ENCODE measurements at regions not wholly inside any gene's neighbourhood (a gene's known extent, or its start where the extent isn't known, plus 50 kb on each side); places are given as distances from the start of the nearest gene placed in this dataset.
A peak's percentile ranks its signal among the peaks of the same experiment; 100 is the strongest.
"Not testable (repeated sequence)": the region's sequence is repeated elsewhere in the genome, so short reads cannot be mapped to it uniquely, and the experiment has no call there.

- not testable (repeated sequence) for DNase-seq
Measured at GRCh38 chr5:40108764-40109390, 570.8 kb upstream of the PTGER4 start.

- not testable (repeated sequence) for DNase-seq
Measured at GRCh38 chr5:40107786-40108185, 571.9 kb upstream of the PTGER4 start.

GRCh38 chr5:40106847-40107246, 572.9 kb upstream of the PTGER4 start:
- DNase-seq, result no peak

GRCh38 chr5:40098313-40098712, 581.4 kb upstream of the PTGER4 start:
- no peak for DNase-seq

GRCh38 chr5:40093550-40093949, 586.2 kb upstream of the PTGER4 start:
- DNase-seq, result no peak

- DNase-seq, result no peak
Measured at GRCh38 chr5:40089269-40089668, 590.4 kb upstream of the PTGER4 start.

GRCh38 chr5:40084614-40085013, 595.1 kb upstream of the PTGER4 start:
- no peak for DNase-seq

- no peak for DNase-seq
Measured at GRCh38 chr5:40082313-40082712, 597.4 kb upstream of the PTGER4 start.

- no peak for DNase-seq
Measured at GRCh38 chr5:40080191-40080590, 599.5 kb upstream of the PTGER4 start.

GRCh38 chr5:40078898-40079575, 600.7 kb upstream of the PTGER4 start:
- DNase-seq, result no peak

- DNase-seq, result no peak
Measured at GRCh38 chr5:40074826-40075225, 604.9 kb upstream of the PTGER4 start.

- no peak for DNase-seq
Measured at GRCh38 chr5:40073927-40074326, 605.8 kb upstream of the PTGER4 start.

- DNase-seq, result no peak
Measured at GRCh38 chr5:40071870-40072269, 607.8 kb upstream of the PTGER4 start.

GRCh38 chr5:40066616-40067015, 613.1 kb upstream of the PTGER4 start:
- no peak for DNase-seq

- peak; percentile 95 for DNase-seq
Measured at GRCh38 chr5:40052808-40053207, 626.9 kb upstream of the PTGER4 start.

- DNase-seq, result no peak
Measured at GRCh38 chr5:40046792-40047191, 622.0 kb upstream of the DAB2 start.

GRCh38 chr5:40045429-40045828, 620.6 kb upstream of the DAB2 start:
- no peak for DNase-seq

GRCh38 chr5:40043916-40044315, 619.1 kb upstream of the DAB2 start:
- DNase-seq, result no peak

GRCh38 chr5:40041452-40041851, 616.7 kb upstream of the DAB2 start:
- DNase-seq, result no peak

- no peak for DNase-seq
Measured at GRCh38 chr5:40037713-40038112, 612.9 kb upstream of the DAB2 start.

GRCh38 chr5:40034441-40034840, 609.7 kb upstream of the DAB2 start:
- peak; percentile 59 for DNase-seq

GRCh38 chr5:40033411-40033810, 608.6 kb upstream of the DAB2 start:
- no peak for DNase-seq

- DNase-seq, result no peak
Measured at GRCh38 chr5:40033009-40033408, 608.2 kb upstream of the DAB2 start.

GRCh38 chr5:40030661-40031060, 605.9 kb upstream of the DAB2 start:
- no peak for DNase-seq
